Activated CD8-positive, alpha-beta memory T cell treated with anti-CD3 and anti-CD28 coated beads, Interleukin-2, amount 50 U/mL, for 48 hours (primary cell): ENCODE measurements at regions not wholly inside any gene's neighbourhood (a gene's known extent, or its start where the extent isn't known, plus 50 kb on each side); places are given as distances from the start of the nearest gene placed in this dataset.

ENCODE experiments used
- DNase-seq: peaks from one replicate; pipeline ENCODE4 v3.0.0-alpha.2; 2020

GRCh38 chr4:12791536-12791935, 692.6 kb downstream of the RAB28 start:
- no peak for DNase-seq

DNA sequence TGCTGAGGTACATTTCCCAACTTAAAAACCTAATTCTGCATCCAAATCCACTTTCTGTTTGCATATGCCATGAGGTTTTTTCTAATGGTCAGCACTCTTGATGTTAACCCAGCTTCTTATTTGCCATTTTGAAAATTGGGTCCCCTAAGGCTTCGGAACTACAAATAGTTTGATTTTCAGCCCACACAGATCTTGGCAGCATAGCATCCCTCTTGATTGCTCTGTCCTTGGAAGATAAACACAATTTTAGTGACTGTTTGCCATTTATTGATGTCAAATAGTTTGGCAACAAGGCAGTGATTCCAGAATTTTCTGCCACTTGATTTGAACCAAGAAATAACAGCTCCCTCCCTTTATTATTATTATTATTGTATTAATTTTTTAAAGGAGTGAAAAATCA, 696.9 kb downstream of the RAB28 start:
- DNase-seq = no peak

GRCh38 chr4:12778706-12779105, 705.4 kb downstream of the RAB28 start:
- no peak for DNase-seq

DNA sequence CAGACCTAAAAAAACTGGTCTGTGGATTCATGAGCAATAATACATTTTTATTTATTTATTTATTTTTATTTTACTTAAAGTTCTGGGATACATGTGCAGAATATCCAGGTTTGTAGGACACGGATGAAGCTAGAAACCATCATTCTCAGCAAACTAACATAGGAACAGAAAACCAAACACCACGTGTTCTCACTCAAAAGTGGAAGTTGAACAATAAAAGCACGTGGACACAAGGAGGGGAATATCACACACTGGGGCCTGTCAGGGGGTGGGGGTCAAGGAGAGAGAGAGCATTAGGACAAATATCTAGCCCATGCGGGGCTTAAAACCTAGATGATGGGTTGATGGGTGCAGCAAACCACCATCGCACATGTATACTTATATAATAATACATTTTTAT, 705.9 kb downstream of the RAB28 start:
- no peak for DNase-seq

DNA sequence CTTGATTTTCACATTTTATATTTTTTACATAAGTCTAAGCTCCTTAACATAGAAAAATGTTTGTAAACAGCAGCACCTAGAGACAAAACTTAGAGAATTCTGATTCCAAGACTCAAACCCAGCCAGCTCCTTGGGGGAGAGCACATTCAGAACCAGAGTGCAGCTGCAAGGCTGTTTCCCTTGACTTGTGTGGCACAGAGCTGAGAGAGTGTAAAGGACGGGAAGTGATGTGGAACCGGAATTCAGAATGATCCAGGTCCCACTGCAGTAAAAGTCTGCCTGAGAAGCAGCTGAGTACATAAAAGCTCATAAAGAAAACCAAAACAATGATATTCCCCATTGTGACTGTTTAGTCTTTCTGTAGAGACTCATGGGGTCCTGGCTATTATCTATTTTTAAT, 713.8 kb downstream of the RAB28 start:
- no peak for DNase-seq

- DNase-seq = no peak
These were observed 722.4 kb downstream of the RAB28 start for GRCh38 chr4:12761694-12762093.

DNA sequence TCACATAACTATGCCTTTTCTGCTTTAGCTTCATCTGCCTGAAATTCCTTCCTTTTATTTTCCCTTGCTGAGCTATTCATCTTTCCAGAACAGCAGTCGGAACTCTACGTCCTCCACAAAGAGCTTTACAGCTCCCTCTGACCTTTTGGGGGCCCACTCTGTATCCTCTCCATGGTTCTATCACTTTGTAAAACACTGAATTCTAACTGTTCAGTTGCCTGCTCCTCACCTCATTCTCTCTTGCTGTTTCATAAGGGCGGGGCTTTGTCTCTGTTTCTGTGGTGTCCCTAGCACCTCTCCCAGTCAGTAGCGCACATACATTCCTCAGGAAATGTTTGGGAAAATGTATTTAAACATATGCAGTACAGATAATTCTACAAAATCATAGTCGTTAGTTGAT, 737.0 kb downstream of the RAB28 start:
- no peak for DNase-seq

GRCh38 chr4:12746221-12746620, 737.9 kb downstream of the RAB28 start:
- DNase-seq = no peak

DNA sequence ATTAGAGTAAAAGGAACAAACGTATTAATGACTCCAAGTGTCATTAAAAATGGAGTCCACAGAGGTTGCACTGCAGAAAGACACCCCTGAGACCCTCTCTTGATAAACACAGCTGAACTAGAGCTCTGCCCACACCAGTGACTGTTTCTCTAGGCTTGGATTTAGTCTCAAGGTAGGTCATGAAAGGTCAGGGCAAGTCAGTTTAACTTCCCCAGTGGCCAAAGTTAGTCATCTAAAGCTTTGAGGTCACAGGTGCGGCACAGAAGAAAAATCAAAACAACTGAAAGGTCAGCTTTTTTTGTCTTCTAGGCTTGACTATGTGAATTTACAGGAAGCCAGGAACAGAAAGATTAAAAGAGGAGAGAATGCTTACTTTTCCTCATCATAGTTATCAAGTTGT, 749.6 kb downstream of the RAB28 start:
- DNase-seq = no peak

DNA sequence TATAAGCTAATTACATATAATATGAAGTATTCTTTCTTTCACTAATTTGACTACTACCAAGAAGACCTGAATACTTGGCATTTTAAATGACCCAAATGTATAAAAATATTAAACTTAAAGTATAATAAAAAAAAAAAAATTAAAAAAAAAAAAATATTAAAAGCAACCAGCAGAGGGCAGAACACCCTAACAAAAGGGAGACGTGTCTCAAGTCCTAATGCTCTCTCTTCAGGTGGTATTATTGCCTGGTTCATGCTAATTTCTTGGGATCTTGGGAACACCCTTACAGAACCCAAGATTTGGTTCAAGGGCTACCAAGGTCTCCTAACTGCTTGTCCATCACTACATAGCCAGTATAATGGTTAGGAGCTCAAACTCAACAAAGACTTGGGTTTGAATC, 754.8 kb downstream of the RAB28 start:
- DNase-seq = no peak

DNA sequence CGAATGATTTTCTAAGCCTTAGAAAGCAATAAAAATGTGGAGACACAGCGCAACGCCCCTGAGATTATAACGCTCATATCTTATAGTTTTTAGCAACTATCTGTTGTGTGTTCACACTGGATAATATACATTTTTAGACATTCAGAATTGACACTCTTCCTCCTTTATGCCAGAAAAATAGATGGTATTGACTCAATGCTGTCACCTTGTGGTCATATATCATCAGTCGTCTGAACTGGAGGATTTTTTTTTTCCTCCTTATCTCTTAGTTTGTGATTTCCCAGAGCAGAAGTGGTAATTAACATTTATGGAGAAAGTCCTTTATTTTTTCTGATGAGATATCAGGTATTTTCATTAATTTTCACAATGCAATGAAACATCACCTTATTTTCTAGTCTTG, 759.6 kb downstream of the RAB28 start:
- no peak for DNase-seq

DNA sequence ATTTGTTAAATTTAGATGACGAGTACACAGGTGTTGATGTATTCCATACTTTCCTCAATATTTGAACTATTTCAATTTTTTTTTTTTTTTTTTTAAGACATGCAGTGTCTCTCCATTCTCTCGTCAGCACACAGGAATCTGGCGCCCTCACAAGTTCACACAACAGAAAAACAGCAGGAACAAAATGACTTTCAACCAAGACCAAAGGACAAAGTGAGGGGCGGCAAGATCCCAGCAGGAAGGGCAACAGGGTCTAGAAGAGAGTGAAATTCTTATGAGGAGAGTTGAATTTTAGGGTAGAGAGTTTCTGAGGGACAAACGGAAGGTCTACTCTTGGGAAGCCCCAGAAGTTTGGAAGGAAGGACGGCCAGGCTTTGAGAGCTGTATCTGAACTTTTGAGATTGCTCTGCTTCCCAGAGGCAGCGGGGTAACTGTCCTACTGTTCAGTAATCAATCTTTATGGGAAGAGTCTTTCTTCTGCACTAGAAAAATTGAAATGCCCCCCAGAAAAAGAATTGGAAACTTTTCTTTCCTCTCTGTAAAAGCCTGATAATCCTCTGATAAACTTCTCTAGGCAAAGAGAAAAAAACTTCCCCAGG, 760.2 kb downstream of the RAB28 start:
- no peak for DNase-seq

DNA sequence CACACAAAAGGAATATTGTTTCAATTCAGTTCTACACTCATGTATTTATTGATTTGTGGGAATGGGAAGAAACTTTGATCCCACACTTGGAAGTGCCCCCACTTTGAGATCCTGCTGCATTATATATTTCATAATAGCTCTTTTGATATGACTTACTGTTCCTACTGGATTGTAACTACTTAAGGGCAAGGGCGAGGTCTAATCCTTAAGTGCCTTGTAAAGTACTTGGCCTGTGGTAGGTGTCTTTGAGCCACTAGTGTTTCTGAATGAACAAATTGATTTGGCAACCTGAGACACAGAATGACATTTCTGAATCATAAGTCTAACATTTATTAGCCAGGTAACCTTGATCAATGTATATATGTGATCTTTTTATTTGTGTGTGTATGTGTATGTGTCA, 767.2 kb downstream of the RAB28 start:
- no peak for DNase-seq

- DNase-seq = no peak
These were observed 771.3 kb downstream of the RAB28 start for GRCh38 chr4:12712648-12713339.

- no peak for DNase-seq
These were observed 776.6 kb downstream of the RAB28 start for GRCh38 chr4:12707381-12708175.

DNA sequence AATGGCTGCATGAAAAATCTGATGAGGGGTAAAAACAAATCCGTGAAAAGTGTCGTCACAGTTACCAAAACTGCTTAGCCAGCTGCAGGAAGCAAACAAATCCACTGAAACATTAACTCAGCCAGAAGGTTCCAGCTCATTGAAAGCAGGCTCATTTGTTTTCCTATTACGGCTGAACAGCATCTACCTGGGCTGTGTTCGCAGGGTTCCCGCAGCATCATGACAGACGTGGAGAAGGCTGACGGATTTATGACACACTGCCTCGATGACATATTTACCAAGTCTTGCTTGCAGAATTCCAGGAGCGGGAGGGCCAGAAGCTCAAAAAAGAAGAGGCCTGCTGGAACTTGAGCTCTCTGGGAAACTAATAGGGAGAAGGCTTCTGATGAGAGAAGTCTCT, 781.1 kb downstream of the RAB28 start:
- DNase-seq = no peak

- DNase-seq = no peak
These were observed 782.8 kb downstream of the RAB28 start for GRCh38 chr4:12701384-12701783.

DNA sequence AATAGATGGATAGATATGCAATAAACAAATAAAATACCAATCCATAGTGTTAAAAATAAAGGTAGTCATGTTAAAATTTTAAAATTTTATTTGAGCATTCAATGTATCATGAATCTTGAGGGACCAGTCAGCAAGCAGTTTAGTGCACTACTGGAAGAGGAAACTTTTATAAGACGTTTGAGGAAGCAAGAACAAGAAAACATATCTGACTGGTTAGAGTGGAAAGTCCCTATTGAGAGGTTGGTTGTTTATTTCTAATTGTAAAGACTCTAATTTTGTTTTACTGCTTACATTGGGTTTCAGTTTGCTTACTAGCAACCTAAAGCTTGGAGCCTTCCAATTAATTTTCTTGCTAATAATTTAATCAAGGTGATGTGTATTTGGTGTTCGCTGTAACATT, 786.2 kb downstream of the RAB28 start:
- no peak for DNase-seq

GRCh38 chr4:12692815-12693214, 791.3 kb downstream of the RAB28 start:
- no peak for DNase-seq

DNA sequence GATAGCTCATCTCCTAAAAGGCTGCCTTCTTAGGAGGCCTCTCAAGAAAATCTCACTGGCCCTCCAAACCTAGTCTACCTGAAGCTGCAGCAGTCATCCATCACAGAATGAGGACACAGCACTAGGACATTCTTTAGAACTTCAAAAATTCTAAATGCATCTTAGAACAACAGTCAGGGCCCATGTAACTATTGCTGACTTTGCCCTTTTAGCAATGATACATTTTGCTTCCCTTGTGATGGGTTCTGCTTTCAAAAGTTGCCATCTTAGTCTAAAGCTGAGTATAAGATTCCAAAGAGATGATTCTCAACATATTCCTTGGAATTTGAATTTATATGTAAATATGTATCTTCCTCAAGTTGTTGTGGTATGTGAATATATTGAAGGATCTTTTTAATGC, 793.0 kb downstream of the RAB28 start:
- no peak for DNase-seq

DNA sequence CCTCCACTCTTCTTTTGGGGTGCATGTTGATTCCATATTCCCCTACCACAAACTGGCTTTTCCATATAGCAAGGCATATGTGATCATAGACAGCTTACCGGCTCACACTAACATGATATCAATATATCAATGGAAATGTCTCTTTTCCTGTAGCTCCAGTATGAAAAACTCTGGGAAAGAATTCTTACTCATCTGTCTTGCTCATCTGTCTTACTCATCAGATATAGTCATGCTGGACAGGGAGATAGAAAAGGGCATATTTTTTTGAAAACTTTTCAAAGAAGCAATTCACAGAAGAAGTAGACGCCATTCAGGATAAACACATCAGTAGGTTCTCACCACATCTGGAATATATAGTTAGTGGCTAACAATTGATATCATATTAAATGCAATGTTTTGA, 794.7 kb downstream of the RAB28 start:
- DNase-seq = no peak

DNA sequence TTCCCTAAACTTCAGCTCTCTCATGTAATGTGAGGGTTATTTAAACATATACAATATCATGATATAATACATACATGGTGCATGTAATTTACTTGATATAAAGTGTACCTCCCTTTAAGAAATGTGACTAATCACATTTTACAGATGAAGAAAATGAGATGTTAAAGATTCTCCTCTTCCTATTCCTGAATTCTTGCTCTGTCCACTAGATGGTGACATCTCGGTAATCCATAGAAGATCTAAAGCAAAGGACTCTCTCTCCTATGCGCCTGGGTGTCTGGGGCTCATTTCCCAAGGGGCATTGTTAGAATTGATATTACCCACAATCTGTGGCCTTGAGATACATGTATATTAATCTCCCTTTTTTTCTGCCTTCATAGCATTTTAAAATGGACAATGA, 804.9 kb downstream of the RAB28 start:
- no peak for DNase-seq

DNA sequence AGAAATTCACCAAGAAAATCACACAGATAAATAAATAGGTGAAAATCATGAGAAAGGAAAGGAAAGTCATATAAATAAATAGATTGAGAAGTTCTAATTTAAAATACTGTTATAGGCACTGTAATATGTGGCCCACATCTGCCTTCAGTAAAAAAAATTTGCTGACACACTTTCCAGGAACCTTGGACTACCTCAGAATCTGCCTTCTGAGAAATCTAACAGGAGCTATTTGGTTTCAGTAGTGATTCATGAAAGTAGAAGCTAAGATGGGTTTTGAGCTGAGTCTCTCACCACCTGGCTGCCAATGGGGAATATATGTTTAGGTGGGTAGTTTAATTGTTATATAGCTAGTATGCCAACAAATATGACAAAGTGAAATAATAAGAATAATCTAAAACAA, 810.0 kb downstream of the RAB28 start:
- no peak for DNase-seq

DNA sequence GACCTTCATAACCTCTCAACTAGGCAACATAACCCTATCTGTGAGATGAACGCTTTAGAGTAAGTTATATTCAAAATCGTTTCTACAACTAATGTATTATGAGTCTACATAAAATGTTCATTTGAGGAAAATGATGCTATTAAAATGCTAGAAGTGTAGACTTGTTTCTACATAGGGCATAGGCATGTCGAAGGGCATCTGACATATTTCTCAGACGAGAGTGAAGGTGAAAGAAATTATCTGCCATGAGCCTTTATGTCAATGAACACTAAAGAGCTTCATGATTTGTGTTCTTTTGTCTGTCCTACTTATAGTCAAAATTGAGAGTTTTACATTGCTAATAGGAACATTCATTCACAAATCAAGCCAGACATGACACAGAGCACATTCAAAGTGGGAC, 811.8 kb downstream of the RAB28 start:
- DNase-seq = no peak
